ENCODE measurements at regions not wholly inside any gene's neighbourhood (a gene's known extent, or its start where the extent isn't known, plus 50 kb on each side); places are given as distances from the start of the nearest gene placed in this dataset.

- TF ChIP-seq CTCF (IDR thresholded peaks at IDR 0.05): no peak
- TF ChIP-seq POLR2AphosphoS5 (IDR thresholded peaks at IDR 0.05): no peak
These were observed 100.9 kb upstream of the TCF21 start for GRCh38 chr6:133787859-133788505.

Data from sigmoid colon (tissue), 4 donors.